Sigmoid colon (tissue), 4 donors: ENCODE measurements at regions not wholly inside any gene's neighbourhood (a gene's known extent, or its start where the extent isn't known, plus 50 kb on each side); places are given as distances from the start of the nearest gene placed in this dataset.

Experiments used
- POLR2AphosphoS5 ChIP-seq, 4 donors: sonication (generic); formaldehyde crosslinking; IDR thresholded peaks; one replicate each; pipeline ENCODE4 v1.6.1; 2017; ENCODE audit warnings: antibody characterized with exemption in 4 of 4
- TF ChIP-seq, protein P1 (sequence below), 4 experiments: fragments of 450-650 bp in 3 of 4; fragments of 200-600 bp in 1 of 4; IDR thresholded peaks; one replicate each; pipeline ENCODE4 v1.5.1; 2016 to 2019; ENCODE audit warnings: antibody characterized with exemption in 4 of 4, mild to moderate bottlenecking in 3 of 4, moderate library complexity in 2 of 4

DNA sequence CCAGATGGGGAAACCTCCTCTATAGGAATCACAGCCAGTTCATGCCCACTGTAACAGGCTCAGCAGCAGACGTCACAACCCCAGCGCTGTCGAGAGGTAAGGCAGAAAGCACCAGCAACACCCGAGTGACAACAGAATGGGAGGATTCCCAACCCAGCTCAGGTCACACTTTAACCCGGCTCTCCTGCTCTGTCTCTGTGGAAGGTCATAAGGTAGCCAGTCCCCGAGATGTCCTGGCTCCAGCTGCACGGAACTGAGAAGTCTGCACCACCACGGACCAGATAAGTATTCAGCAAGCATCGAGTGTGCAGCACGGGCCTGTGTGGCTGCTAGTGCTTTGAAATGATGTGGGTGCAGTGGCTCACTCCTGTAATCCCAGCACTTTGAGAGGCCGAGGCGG lies 236.7 kb upstream of the TCERG1L start:
- TF ChIP-seq POLR2AphosphoS5 (IDR thresholded peaks at IDR 0.05): no peak
- TF ChIP-seq, protein P1, sequence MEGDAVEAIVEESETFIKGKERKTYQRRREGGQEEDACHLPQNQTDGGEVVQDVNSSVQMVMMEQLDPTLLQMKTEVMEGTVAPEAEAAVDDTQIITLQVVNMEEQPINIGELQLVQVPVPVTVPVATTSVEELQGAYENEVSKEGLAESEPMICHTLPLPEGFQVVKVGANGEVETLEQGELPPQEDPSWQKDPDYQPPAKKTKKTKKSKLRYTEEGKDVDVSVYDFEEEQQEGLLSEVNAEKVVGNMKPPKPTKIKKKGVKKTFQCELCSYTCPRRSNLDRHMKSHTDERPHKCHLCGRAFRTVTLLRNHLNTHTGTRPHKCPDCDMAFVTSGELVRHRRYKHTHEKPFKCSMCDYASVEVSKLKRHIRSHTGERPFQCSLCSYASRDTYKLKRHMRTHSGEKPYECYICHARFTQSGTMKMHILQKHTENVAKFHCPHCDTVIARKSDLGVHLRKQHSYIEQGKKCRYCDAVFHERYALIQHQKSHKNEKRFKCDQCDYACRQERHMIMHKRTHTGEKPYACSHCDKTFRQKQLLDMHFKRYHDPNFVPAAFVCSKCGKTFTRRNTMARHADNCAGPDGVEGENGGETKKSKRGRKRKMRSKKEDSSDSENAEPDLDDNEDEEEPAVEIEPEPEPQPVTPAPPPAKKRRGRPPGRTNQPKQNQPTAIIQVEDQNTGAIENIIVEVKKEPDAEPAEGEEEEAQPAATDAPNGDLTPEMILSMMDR (IDR thresholded peaks at IDR 0.05): no peak
